ENCODE measurements at regions not wholly inside any gene's neighbourhood (a gene's known extent, or its start where the extent isn't known, plus 50 kb on each side); places are given as distances from the start of the nearest gene placed in this dataset.

DNA sequence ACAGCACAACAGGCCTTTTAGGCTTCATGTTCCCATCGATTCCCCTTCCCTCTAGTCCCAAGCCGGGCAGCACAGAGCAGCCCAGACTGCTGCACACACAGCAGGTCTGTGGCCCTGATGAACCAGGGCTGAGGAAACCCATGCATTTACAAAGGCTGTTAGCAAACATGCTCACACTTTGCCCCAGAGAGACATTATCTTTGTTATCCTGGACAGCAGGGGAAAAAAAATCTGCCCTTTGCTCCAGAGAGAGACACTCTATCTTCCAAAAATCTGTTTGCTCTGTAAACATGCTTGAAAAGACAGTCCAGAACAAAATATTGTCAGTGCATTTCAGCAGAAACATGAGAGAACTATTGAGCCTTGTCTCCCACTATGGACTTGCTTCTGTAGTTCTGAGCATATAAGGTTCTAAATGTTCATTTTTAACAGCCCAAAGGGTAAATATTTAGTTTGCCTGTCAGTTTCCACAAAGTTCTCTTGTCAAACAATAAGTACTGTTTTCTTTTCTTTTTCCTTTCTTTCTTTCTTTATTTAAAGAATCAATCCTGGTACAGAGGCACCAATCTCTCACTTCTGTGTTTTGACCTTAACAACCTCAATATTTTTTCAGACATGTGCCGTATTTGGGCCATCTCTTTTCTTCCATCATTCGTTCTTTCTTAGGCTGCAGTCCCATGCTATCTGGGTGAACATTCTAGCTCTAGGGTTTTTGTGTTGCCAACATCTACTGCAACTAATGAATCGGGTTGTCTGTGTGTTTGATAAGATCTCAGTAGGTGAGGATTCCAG, 468.0 kb downstream of the EPM2A start:
- TF ChIP-seq, protein P1, sequence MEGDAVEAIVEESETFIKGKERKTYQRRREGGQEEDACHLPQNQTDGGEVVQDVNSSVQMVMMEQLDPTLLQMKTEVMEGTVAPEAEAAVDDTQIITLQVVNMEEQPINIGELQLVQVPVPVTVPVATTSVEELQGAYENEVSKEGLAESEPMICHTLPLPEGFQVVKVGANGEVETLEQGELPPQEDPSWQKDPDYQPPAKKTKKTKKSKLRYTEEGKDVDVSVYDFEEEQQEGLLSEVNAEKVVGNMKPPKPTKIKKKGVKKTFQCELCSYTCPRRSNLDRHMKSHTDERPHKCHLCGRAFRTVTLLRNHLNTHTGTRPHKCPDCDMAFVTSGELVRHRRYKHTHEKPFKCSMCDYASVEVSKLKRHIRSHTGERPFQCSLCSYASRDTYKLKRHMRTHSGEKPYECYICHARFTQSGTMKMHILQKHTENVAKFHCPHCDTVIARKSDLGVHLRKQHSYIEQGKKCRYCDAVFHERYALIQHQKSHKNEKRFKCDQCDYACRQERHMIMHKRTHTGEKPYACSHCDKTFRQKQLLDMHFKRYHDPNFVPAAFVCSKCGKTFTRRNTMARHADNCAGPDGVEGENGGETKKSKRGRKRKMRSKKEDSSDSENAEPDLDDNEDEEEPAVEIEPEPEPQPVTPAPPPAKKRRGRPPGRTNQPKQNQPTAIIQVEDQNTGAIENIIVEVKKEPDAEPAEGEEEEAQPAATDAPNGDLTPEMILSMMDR (IDR thresholded peaks at IDR 0.05; ENCODE audit: unreplicated experiment in 3 of 3): no peak
- Mint-ChIP-seq H3K36me3 (ENCODE audit: low read depth) (no peaks in the 10 kb centered on the region), H3K9me3 (no peaks in the 10 kb centered on the region), H3K27ac (no peak overlapping the region), H3K4me1 (peaks cover 34% of the 10 kb centered on the region), H3K27me3 (ENCODE audit: low read depth) (peaks cover 9% of the 10 kb centered on the region), H3K4me3 (no peak overlapping the region)

DNA sequence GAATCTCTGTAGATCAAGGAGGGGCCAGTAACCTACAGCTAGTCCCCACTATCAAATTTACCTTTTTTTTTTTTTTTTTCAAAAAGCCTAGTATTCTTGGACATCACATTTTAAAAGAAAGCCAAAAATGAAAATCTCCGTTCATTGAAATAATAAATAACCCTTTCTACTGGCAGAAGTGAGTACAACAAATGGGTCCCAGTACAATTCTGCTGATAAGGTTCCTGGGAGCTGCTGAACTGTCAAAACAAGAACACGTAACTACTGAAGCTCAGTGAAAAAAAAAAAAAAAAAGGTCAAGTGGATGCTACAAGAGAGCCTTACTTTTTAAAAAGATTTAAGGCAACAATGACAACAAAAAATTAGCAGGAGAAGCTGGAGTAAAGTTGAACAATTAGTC, 464.9 kb downstream of the EPM2A start:
- H3K9me3 Mint-ChIP-seq: no peaks in the 10 kb centered on the region

DNA sequence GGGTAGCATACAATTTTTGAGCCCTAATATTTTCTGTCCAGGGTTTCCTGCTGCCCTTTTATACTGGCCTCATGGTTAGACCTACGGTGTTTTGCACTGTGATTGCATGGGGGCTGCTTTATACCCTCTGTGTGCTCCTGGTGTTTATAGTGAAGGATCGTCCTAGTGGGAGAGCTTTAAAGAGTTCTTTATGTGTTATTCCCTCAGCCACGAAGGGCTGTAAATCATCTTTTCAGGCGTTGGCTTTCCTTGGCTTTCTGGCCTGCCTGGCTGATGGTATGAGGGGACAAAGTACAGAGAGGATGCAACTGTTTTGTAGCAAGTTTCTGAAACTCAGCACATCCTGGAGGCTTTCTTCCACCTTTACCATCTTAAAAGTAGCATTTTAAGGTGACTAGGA, 464.3 kb downstream of the EPM2A start:
- TF ChIP-seq, protein P1 (IDR thresholded peaks at IDR 0.05; ENCODE audit: unreplicated experiment in 3 of 3): no peak
- Mint-ChIP-seq H3K27ac (peak overlapping the region in 2 of 3 experiments; percentile 23 to 76), H3K4me1 (peaks cover 32% of the 10 kb centered on the region), H3K9me3 (no peaks in the 10 kb centered on the region), H3K36me3 (ENCODE audit: low read depth) (no peaks in the 10 kb centered on the region), H3K4me3 (no peak overlapping the region), H3K27me3 (ENCODE audit: low read depth) (peaks cover 4% of the 10 kb centered on the region)

More for the DNA sequence above, 464.9 kb downstream of the EPM2A start:
- peaks cover 4% of the 10 kb centered on the region for H3K27me3 Mint-ChIP-seq (ENCODE audit: low read depth)
- no peaks in the 10 kb centered on the region for H3K36me3 Mint-ChIP-seq (ENCODE audit: low read depth)
- peaks cover 32% of the 10 kb centered on the region for H3K4me1 Mint-ChIP-seq
- peak overlapping the region in 1 of 3 experiments; percentile 15 for H3K4me3 Mint-ChIP-seq
- peak overlapping the region in 2 of 3 experiments; percentile 23 to 65 for H3K27ac Mint-ChIP-seq
- TF ChIP-seq, protein P1 (IDR thresholded peaks at IDR 0.05; ENCODE audit: unreplicated experiment in 3 of 3): no peak

DNA sequence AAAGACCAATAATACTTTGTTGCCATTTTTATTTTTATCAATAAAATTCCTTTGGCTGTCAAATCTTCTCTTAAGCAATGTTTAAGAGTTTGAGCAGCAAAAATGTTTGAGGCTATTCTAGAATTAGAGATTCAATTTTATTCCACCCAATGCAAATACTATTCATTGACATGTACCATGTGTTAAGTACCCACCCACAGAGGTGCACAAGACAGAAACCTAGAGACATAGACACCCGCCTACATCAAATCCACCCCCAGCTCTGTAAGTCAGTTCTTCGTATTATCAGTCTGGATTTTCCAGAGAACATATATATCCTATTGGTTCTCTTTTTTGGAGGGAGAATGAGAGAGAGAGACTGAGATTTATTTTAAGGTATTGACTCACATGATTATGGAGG, 463.7 kb downstream of the EPM2A start:
- Mint-ChIP-seq H3K36me3 (ENCODE audit: low read depth) (no peaks in the 10 kb centered on the region), H3K27ac (no peak overlapping the region), H3K4me3 (no peak overlapping the region), H3K9me3 (no peaks in the 10 kb centered on the region), H3K27me3 (ENCODE audit: low read depth) (peaks cover 4% of the 10 kb centered on the region), H3K4me1 (peaks cover 32% of the 10 kb centered on the region)
- TF ChIP-seq, protein P1 (IDR thresholded peaks at IDR 0.05; ENCODE audit: unreplicated experiment in 3 of 3): no peak

DNA sequence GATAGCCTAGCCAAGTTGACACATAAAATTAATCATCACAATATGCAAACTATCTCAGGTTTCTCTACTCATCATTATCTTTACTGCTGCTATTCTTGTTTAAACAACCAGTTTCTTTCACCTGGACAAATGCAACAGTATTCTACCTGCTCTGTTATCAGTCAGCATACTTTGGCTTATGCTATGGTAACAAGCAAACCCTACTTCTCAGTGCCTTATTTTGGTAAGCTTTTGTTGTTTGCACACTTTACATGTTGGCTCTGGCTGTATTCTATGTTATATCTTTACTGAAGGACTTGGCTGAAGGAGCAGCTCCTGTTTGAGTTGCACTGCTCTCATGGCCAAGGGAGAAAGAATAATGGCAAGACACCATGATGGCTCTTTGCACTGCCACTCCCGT, 463.1 kb downstream of the EPM2A start:
- Mint-ChIP-seq H3K9me3 (no peaks in the 10 kb centered on the region), H3K4me1 (peaks cover 34% of the 10 kb centered on the region), H3K4me3 (no peak overlapping the region), H3K27ac (no peak overlapping the region), H3K36me3 (ENCODE audit: low read depth) (no peaks in the 10 kb centered on the region), H3K27me3 (ENCODE audit: low read depth) (peaks cover 4% of the 10 kb centered on the region)
- TF ChIP-seq, protein P1 (IDR thresholded peaks at IDR 0.05; ENCODE audit: unreplicated experiment in 3 of 3): no peak

DNA sequence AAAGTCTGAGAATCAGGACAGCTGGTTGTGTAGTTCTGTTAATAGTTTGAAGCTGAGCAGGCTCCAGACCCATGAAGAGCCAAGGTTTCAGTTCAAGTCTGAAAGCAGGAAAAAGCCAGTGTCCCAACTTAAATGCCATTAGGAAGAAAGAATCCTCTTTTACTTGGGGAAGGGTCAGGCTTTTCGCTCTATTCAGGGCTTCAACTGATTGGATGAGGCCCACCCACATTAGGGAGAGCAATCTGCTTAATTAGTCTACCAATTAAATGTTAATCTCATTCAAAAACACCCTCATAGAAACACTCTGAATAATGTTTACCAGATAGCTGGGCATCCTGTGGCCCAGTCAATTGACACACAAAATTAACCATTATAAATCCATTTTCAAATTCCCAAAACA, 462.2 kb downstream of the EPM2A start:
- Mint-ChIP-seq H3K27ac (no peak overlapping the region), H3K9me3 (no peaks in the 10 kb centered on the region), H3K4me3 (no peak overlapping the region), H3K27me3 (ENCODE audit: low read depth) (peaks cover 4% of the 10 kb centered on the region), H3K4me1 (peaks cover 35% of the 10 kb centered on the region), H3K36me3 (ENCODE audit: low read depth) (no peaks in the 10 kb centered on the region)
- TF ChIP-seq, protein P1 (IDR thresholded peaks at IDR 0.05; ENCODE audit: unreplicated experiment in 3 of 3): no peak

All from nephron (organoid).